Neuronal stem cell (in vitro differentiated cells): ENCODE measurements at regions not wholly inside any gene's neighbourhood (a gene's known extent, or its start where the extent isn't known, plus 50 kb on each side); places are given as distances from the start of the nearest gene placed in this dataset.
A peak's percentile ranks its signal among the peaks of the same experiment; 100 is the strongest.

Source experiments
- DNase-seq: peaks from one replicate; pipeline ENCODE4 v3.0.0-alpha.2; 2013; ENCODE audit warnings: low spot score
- H2AFZ ChIP-seq: one replicate; pipeline ENCODE4 v1.6.1; 2013; ENCODE audit warnings: mild to moderate bottlenecking, low read length, inconsistent platforms
- H2AK5ac ChIP-seq: 2 replicates; pipeline ENCODE4 v1.6.1; 2013; ENCODE audit warnings: low read depth, mild to moderate bottlenecking, inconsistent platforms, low read length, moderate library complexity, mixed read lengths
- H2BK120ac ChIP-seq: 2 replicates; pipeline ENCODE4 v1.6.1; 2013; ENCODE audit warnings: low read depth, mild to moderate bottlenecking, inconsistent platforms, low read length, moderate library complexity, mixed read lengths
- H2BK12ac ChIP-seq: one replicate; pipeline ENCODE4 v1.6.1; 2013; ENCODE audit warnings: low read length, inconsistent platforms
- H2BK15ac ChIP-seq: 2 replicates; pipeline ENCODE4 v1.6.1; 2013; ENCODE audit warnings: mild to moderate bottlenecking, low read length, inconsistent platforms, mixed read lengths
- H2BK5ac ChIP-seq: one replicate; pipeline ENCODE4 v1.6.1; 2013; ENCODE audit warnings: inconsistent platforms, mild to moderate bottlenecking, low read length, moderate library complexity
- H3K14ac ChIP-seq: one replicate; pipeline ENCODE4 v1.6.1; 2013; ENCODE audit warnings: low read length, inconsistent platforms
- H3K18ac ChIP-seq: 2 replicates; pipeline ENCODE4 v1.6.1; 2013; ENCODE audit warnings: low read length, inconsistent platforms
- H3K23ac ChIP-seq: 2 replicates; pipeline ENCODE4 v1.6.1; 2013; ENCODE audit warnings: low read depth, mild to moderate bottlenecking, mixed read lengths, low read length, inconsistent platforms; ENCODE audit not compliant: poor library complexity
- H3K27ac ChIP-seq: replicated peaks from 3 replicates; pipeline ENCODE4 v1.5.1; 2013; ENCODE audit warnings: low read length, inconsistent platforms
- H3K27me3 ChIP-seq, 3 experiments: 2 replicates each; pipeline ENCODE4 v1.6.1; 2013; ENCODE audit warnings: low read length in 3 of 3, mild to moderate bottlenecking in 2 of 3, inconsistent platforms in 1 of 3, low read depth in 1 of 3, mixed read lengths in 1 of 3, moderate library complexity in 1 of 3; ENCODE audit not compliant: control insufficient read depth in 3 of 3, insufficient read depth in 3 of 3
- H3K36me3 ChIP-seq, 2 donors: replicated peaks in 1 of 2; 2 replicates each; pipeline ENCODE4 v1.6.1; 2013; ENCODE audit warnings: low read length in 2 of 2; ENCODE audit not compliant: control insufficient read depth in 2 of 2, insufficient read depth in 2 of 2
- H3K4ac ChIP-seq: 2 replicates; pipeline ENCODE4 v1.6.1; 2013; ENCODE audit warnings: inconsistent platforms, mild to moderate bottlenecking, low read length, moderate library complexity
- H3K4me1 ChIP-seq, 2 donors: 1 replicate in 1 of 2; 2 replicates in 1 of 2; pipeline ENCODE4 v1.6.1; 2013; ENCODE audit warnings: low read length in 2 of 2, low read depth in 1 of 2; ENCODE audit not compliant: control insufficient read depth in 2 of 2, insufficient read depth in 1 of 2
- H3K4me2 ChIP-seq: one replicate; pipeline ENCODE4 v1.6.1; 2013; ENCODE audit warnings: mild to moderate bottlenecking, low read length, inconsistent platforms; ENCODE audit not compliant: insufficient read depth, poor library complexity, severe bottlenecking
- H3K4me3 ChIP-seq, 2 donors: 2 replicates each; pipeline ENCODE4 v1.5.1; 2013; ENCODE audit warnings: low read length in 2 of 2, mild to moderate bottlenecking in 2 of 2, inconsistent platforms in 1 of 2, moderate library complexity in 1 of 2
- H3K79me1 ChIP-seq: one replicate; pipeline ENCODE4 v1.6.1; 2013; ENCODE audit warnings: low read depth, mild to moderate bottlenecking, inconsistent platforms, low read length, moderate library complexity
- H3K9ac ChIP-seq: one replicate; pipeline ENCODE4 v1.6.1; 2013; ENCODE audit warnings: mild to moderate bottlenecking, low read depth, low read length, inconsistent platforms; ENCODE audit not compliant: poor library complexity
- H3K9me3 ChIP-seq, 2 donors: replicated peaks in 1 of 2; 2 replicates each; pipeline versions ENCODE3 to v1.6.1; 2013; ENCODE audit warnings: low read length in 2 of 2, mild to moderate bottlenecking in 2 of 2, inconsistent platforms in 1 of 2, low read depth in 1 of 2, mixed read lengths in 1 of 2, moderate library complexity in 1 of 2; ENCODE audit not compliant: control insufficient read depth in 2 of 2, insufficient read depth in 1 of 2
- H4K8ac ChIP-seq: one replicate; pipeline ENCODE4 v1.6.1; 2013; ENCODE audit warnings: low read depth, mild to moderate bottlenecking, inconsistent platforms, low read length, moderate library complexity
- H4K91ac ChIP-seq: one replicate; pipeline ENCODE4 v1.6.1; 2013; ENCODE audit warnings: low read length, low read depth, mild to moderate bottlenecking, inconsistent platforms; ENCODE audit not compliant: poor library complexity
- WGBS, 2 donors: extraction: QIAGEN DNeasy Blood & Tissue Kit; methylation state at CpG; one replicate each; pipeline ENCODE4 v1.1.7; 2013; ENCODE audit warnings: missing lambda C conversion rate in 2 of 2, mixed read lengths in 1 of 2; ENCODE audit not compliant: insufficient read length in 2 of 2, insufficient replicate concordance in 1 of 2; ENCODE audit errors: extremely low coverage in 2 of 2; 5-methylcytosine and 5-hydroxymethylcytosine counted together

DNA sequence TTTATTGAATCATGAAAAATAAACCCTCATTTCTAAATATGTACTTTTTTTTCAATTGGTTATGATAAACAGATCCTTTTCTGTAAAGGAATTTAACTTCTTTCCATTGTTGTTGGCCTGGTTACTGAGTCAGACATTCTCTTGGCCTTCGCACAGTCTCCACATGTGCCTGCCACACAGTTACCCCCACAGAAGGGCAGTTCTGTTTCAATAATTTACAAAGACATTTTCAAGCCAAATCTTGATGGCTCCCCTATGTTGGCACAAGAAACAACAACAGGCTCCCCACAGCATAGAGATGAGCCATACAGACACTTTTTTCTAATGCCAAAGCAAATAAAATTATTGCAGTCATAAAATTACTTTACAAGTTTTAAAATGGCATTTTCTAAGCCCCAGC is 55.6 kb upstream of the BEND6 start:
- Histone ChIP-seq H2BK15ac (no peak overlapping the region), H4K8ac (no peak overlapping the region), H2AK5ac (no peak overlapping the region), H3K4me1 (peaks cover 0 to 2% of the 10 kb centered on the region in 2 donors), H3K27ac (no peak overlapping the region), H2BK120ac (no peak overlapping the region), H3K23ac (no peak overlapping the region), H3K36me3 (no peaks in the 10 kb centered on the region), H2BK5ac (no peak overlapping the region), H3K27me3 (no peaks in the 10 kb centered on the region), H3K18ac (no peak overlapping the region), H3K79me1 (no peaks in the 10 kb centered on the region), H3K4ac (no peak overlapping the region), H3K9ac (no peak overlapping the region), H3K4me2 (no peak overlapping the region), H2AFZ (no peak overlapping the region), H2BK12ac (no peak overlapping the region), H4K91ac (no peak overlapping the region), H3K14ac (no peak overlapping the region), H3K9me3 (no peaks in the 10 kb centered on the region), H3K4me3 (no peak overlapping the region)
- DNase-seq: no peak
- no CpG with 5 or more reads among the region's 1 CpG for WGBS, 2 donors

DNA sequence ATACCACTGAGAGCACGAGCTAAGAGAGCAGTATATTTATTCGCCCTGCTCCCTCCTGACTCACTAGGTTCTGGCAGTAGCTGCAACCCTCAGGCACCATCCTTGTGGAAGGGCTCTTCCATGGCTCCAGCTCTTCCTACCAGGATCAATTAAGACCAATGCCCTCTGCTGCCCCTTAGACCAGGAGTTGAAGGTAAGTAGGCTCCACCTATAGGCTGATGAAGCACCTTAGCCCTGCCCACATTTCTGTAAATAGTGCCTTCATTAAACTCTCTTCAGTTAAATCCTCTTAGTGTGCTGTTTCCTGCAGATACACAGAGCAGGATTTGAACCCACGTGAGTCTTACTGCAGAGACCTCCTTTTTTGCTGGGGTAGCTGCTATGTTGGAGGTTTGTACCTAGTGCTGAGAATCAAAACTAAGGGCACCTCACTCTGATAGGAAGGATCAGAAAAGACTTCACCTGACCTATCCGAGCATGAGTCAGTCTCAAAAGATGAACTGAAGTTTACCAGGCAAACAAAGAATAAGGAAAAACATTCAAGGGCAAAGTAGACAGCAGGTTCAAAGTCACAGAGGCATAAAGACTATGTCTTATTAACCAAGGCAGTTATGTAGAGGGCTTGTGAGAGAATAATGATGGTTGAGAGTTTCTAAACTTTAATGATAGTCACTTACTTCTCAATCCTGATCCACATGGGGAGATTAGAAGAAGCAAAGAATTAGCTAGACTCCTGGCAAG is 56.9 kb upstream of the BEND6 start:
- no peak overlapping the region for H3K4me2 ChIP-seq
- H4K8ac ChIP-seq: no peak overlapping the region
- no peak overlapping the region for H3K14ac ChIP-seq
- no peaks in the 10 kb centered on the region for H3K27me3 ChIP-seq
- DNase-seq: no peak
- H2BK12ac ChIP-seq: no peak overlapping the region
- no peak overlapping the region for H4K91ac ChIP-seq
- H3K4me1 ChIP-seq: peaks cover 0 to 2% of the 10 kb centered on the region in 2 donors
- no peak overlapping the region for H3K18ac ChIP-seq
- H2AK5ac ChIP-seq: no peak overlapping the region
- no peak overlapping the region for H3K4ac ChIP-seq
- WGBS, 2 donors: no CpG with 5 or more reads among the region's 4 CpGs
- no peaks in the 10 kb centered on the region for H3K9me3 ChIP-seq
- H2BK15ac ChIP-seq: no peak overlapping the region
- H3K9ac ChIP-seq: no peak overlapping the region
- H2BK120ac ChIP-seq: no peak overlapping the region
- no peak overlapping the region for H2BK5ac ChIP-seq
- H2AFZ ChIP-seq: no peak overlapping the region
- no peak overlapping the region for H3K4me3 ChIP-seq
- H3K27ac ChIP-seq: no peak overlapping the region
- no peak overlapping the region for H3K23ac ChIP-seq
- no peaks in the 10 kb centered on the region for H3K79me1 ChIP-seq
- H3K36me3 ChIP-seq: no peaks in the 10 kb centered on the region

DNA sequence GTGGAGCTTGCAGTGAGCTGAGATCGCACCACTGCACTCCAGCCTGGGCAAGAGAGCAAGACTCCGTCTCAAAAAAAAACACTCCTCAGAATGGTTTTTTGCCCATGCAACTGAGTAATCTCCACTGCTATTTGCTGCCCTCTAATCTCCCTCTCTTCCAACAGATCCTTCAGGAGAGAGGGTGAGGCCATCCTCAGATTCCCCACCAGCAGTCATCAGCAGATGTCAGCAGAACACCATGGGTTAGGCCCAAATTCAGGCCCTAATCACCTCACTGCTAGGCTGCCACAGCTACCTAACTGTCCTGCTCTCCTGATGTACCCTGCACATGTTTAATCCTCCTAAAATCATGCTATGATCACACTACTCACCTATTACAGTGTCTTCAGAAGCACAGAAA is 63.2 kb upstream of the BEND6 start:
- DNase-seq: no peak
- no peak overlapping the region for H4K8ac ChIP-seq
- H2BK12ac ChIP-seq: no peak overlapping the region
- H3K18ac ChIP-seq: no peak overlapping the region
- H3K36me3 ChIP-seq: no peaks in the 10 kb centered on the region
- H2BK120ac ChIP-seq: no peak overlapping the region
- H2BK15ac ChIP-seq: peak overlapping the region; percentile 37
- no peak overlapping the region for H3K4ac ChIP-seq
- H3K9ac ChIP-seq: no peak overlapping the region
- no peaks in the 10 kb centered on the region for H3K9me3 ChIP-seq
- H3K79me1 ChIP-seq: no peaks in the 10 kb centered on the region
- H2AK5ac ChIP-seq: no peak overlapping the region
- H2AFZ ChIP-seq: no peak overlapping the region
- H3K4me1 ChIP-seq: no peaks in the 10 kb centered on the region
- H3K4me2 ChIP-seq: no peak overlapping the region
- H3K27ac ChIP-seq: no peak overlapping the region
- H3K23ac ChIP-seq: no peak overlapping the region
- no peaks in the 10 kb centered on the region for H3K27me3 ChIP-seq
- no peak overlapping the region for H2BK5ac ChIP-seq
- H4K91ac ChIP-seq: no peak overlapping the region
- H3K4me3 ChIP-seq: no peak overlapping the region
- no peak overlapping the region for H3K14ac ChIP-seq
- no CpG with 5 or more reads among the region's 2 CpGs for WGBS, 2 donors

DNA sequence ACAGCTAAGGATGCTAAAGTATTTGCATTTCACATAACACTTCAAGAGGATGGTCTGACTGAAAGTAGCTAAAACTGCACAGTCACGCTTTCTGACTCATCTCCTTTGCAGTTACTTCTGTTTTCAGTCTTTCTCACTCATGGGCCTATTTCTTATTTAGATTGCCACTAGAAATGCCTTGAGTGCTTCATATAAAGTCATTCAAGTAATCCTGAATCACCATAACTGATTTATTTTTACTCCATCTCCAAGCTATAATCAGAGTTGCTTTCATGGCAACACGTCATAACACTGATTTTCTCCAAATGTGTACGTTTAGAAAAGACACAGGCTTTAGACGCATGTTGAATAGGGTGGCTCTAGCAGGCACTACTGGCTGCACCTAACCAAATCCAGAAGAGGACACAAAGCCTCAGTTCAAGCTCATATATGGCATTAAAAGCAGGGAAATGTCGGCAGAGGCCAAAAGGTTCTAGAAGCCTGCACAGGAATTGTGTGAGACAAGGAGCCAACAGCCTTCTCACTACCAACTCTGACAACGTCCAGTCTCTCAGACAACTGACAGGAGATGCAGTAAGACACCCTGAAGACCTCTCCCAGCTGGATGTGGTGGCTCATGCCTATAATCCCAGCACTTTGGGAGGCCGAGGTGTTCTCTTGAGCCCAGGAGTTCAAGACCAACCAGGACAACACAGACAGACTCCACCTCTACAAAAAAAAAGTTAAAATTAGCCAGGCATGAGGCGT is 64.1 kb upstream of the BEND6 start:
- Histone ChIP-seq H3K4me3 (no peak overlapping the region), H2BK12ac (no peak overlapping the region), H4K8ac (no peak overlapping the region), H4K91ac (no peak overlapping the region), H3K27ac (no peak overlapping the region), H3K9ac (no peak overlapping the region), H3K27me3 (no peaks in the 10 kb centered on the region), H2BK5ac (no peak overlapping the region), H3K14ac (no peak overlapping the region), H3K4me1 (no peaks in the 10 kb centered on the region), H3K9me3 (no peaks in the 10 kb centered on the region), H3K79me1 (no peaks in the 10 kb centered on the region), H2BK15ac (no peak overlapping the region), H3K36me3 (no peaks in the 10 kb centered on the region), H3K4me2 (no peak overlapping the region), H3K23ac (no peak overlapping the region), H3K18ac (no peak overlapping the region), H2AK5ac (no peak overlapping the region), H2BK120ac (no peak overlapping the region), H3K4ac (no peak overlapping the region), H2AFZ (peak overlapping the region; percentile 41)
- no peak for DNase-seq
- no CpG with 5 or more reads among the region's 8 CpGs for WGBS, 2 donors
